ENCODE measurements at regions not wholly inside any gene's neighbourhood (a gene's known extent, or its start where the extent isn't known, plus 50 kb on each side); places are given as distances from the start of the nearest gene placed in this dataset.

GRCh38 chr18:54100920-54101470, 123.5 kb downstream of the MBD2 start:
- no peaks in the 10 kb centered on the region for H3K36me3 Mint-ChIP-seq
- H3K4me3 Mint-ChIP-seq = no peak overlapping the region
- CTCF ChIA-PET = no interaction called here
- H3K27me3 Mint-ChIP-seq = no peaks in the 10 kb centered on the region
- H3K9me3 Mint-ChIP-seq (ENCODE audit: low read depth) = no peaks in the 10 kb centered on the region
- no peak for ATAC-seq
- H3K27ac Mint-ChIP-seq = no peak overlapping the region
- peaks cover 3% of the 10 kb centered on the region for H3K4me1 Mint-ChIP-seq
- no peak for DNase-seq

GRCh38 chr18:54100466-54100865, 124.0 kb downstream of the MBD2 start:
- no peaks in the 10 kb centered on the region for H3K27me3 Mint-ChIP-seq
- peaks cover 3% of the 10 kb centered on the region for H3K4me1 Mint-ChIP-seq
- H3K9me3 Mint-ChIP-seq (ENCODE audit: low read depth) = no peaks in the 10 kb centered on the region
- no peak overlapping the region for H3K4me3 Mint-ChIP-seq
- CTCF ChIA-PET = no interaction called here
- ATAC-seq = no peak
- no peaks in the 10 kb centered on the region for H3K36me3 Mint-ChIP-seq
- no peak for DNase-seq
- H3K27ac Mint-ChIP-seq = no peak overlapping the region

GRCh38 chr18:54094474-54094873, 130.0 kb downstream of the MBD2 start:
- CTCF ChIA-PET = interaction anchor here (0.5 kb wide), 1 partner anchor 10 kb away, joined by 3 read pairs; no protein-coding TSS in a partner anchor
- H3K36me3 Mint-ChIP-seq = no peaks in the 10 kb centered on the region
- H3K27ac Mint-ChIP-seq = no peak overlapping the region
- DNase-seq = no peak
- peaks cover 2% of the 10 kb centered on the region for H3K4me1 Mint-ChIP-seq
- ATAC-seq = no peak
- H3K4me3 Mint-ChIP-seq = no peak overlapping the region
- H3K9me3 Mint-ChIP-seq (ENCODE audit: low read depth) = no peaks in the 10 kb centered on the region
- no peaks in the 10 kb centered on the region for H3K27me3 Mint-ChIP-seq

GRCh38 chr18:54090856-54091255, 133.6 kb downstream of the MBD2 start:
- Mint-ChIP-seq H3K4me3 (no peak overlapping the region), H3K4me1 (peaks cover 17% of the 10 kb centered on the region), H3K27ac (no peak overlapping the region), H3K9me3 (ENCODE audit: low read depth) (peaks cover 2% of the 10 kb centered on the region), H3K27me3 (no peaks in the 10 kb centered on the region), H3K36me3 (peaks cover 10% of the 10 kb centered on the region)
- ATAC-seq (no peak), DNase-seq (no peak)
- CTCF ChIA-PET = no interaction called here

GRCh38 chr18:54089749-54090459, 134.6 kb downstream of the MBD2 start:
- peaks cover 21% of the 10 kb centered on the region for H3K4me1 Mint-ChIP-seq
- peaks cover 6% of the 10 kb centered on the region for H3K9me3 Mint-ChIP-seq (ENCODE audit: low read depth)
- H3K4me3 Mint-ChIP-seq = no peak overlapping the region
- DNase-seq (no peak), ATAC-seq (no peak)
- H3K27me3 Mint-ChIP-seq = no peaks in the 10 kb centered on the region
- no peak overlapping the region for H3K27ac Mint-ChIP-seq
- peaks cover 13% of the 10 kb centered on the region for H3K36me3 Mint-ChIP-seq
- CTCF ChIA-PET = no interaction called here

GRCh38 chr18:54086863-54087262, 137.6 kb downstream of the MBD2 start:
- no peak for ATAC-seq
- peaks cover 32% of the 10 kb centered on the region for H3K36me3 Mint-ChIP-seq

GRCh38 chr18:54086046-54086802, 138.2 kb downstream of the MBD2 start:
- H3K4me1 Mint-ChIP-seq = peaks cover 21% of the 10 kb centered on the region
- DNase-seq (peak; percentile 65), ATAC-seq (peak; percentile 93)
- H3K27ac Mint-ChIP-seq = peak overlapping the region; percentile 82
- peaks cover 34% of the 10 kb centered on the region for H3K36me3 Mint-ChIP-seq
- CTCF ChIA-PET = interaction anchor here (0.9 kb wide), 1 partner anchor 12 kb away, joined by 6 read pairs; no protein-coding TSS in a partner anchor
- no peaks in the 10 kb centered on the region for H3K27me3 Mint-ChIP-seq
- H3K9me3 Mint-ChIP-seq (ENCODE audit: low read depth) = peaks cover 25% of the 10 kb centered on the region
- H3K4me3 Mint-ChIP-seq = no peak overlapping the region

More at GRCh38 chr18:54086863-54087262, 137.6 kb downstream of the MBD2 start:
- H3K9me3 Mint-ChIP-seq (ENCODE audit: low read depth) = peaks cover 23% of the 10 kb centered on the region
- H3K4me3 Mint-ChIP-seq = no peak overlapping the region
- no peak for DNase-seq
- CTCF ChIA-PET = interaction anchor here (0.9 kb wide), 1 partner anchor 13 kb away, joined by 6 read pairs; no protein-coding TSS in a partner anchor
- peak overlapping the region; percentile 82 for H3K27ac Mint-ChIP-seq
- no peaks in the 10 kb centered on the region for H3K27me3 Mint-ChIP-seq
- H3K4me1 Mint-ChIP-seq = peaks cover 21% of the 10 kb centered on the region

- no peak for ATAC-seq
- Mint-ChIP-seq H3K36me3 (peaks cover 24% of the 10 kb centered on the region), H3K27me3 (no peaks in the 10 kb centered on the region), H3K27ac (no peak overlapping the region), H3K9me3 (ENCODE audit: low read depth) (peaks cover 23% of the 10 kb centered on the region), H3K4me3 (no peak overlapping the region), H3K4me1 (peaks cover 5% of the 10 kb centered on the region)
- DNase-seq = no peak
- CTCF ChIA-PET = no interaction called here
Observed at GRCh38 chr18:54080858-54081257, 143.6 kb downstream of the MBD2 start.

GRCh38 chr18:54076166-54076565, 148.3 kb downstream of the MBD2 start:
- Mint-ChIP-seq H3K27me3 (no peaks in the 10 kb centered on the region), H3K36me3 (no peaks in the 10 kb centered on the region), H3K4me1 (no peaks in the 10 kb centered on the region), H3K4me3 (no peak overlapping the region), H3K9me3 (ENCODE audit: low read depth) (no peaks in the 10 kb centered on the region), H3K27ac (no peak overlapping the region)
- CTCF ChIA-PET = no interaction called here
- DNase-seq (no peak), ATAC-seq (no peak)

- ATAC-seq (no peak), DNase-seq (no peak)
- CTCF ChIA-PET = no interaction called here
- Mint-ChIP-seq H3K9me3 (ENCODE audit: low read depth) (no peaks in the 10 kb centered on the region), H3K4me1 (no peaks in the 10 kb centered on the region), H3K27ac (no peak overlapping the region), H3K27me3 (no peaks in the 10 kb centered on the region), H3K4me3 (no peak overlapping the region), H3K36me3 (no peaks in the 10 kb centered on the region)
Observed at GRCh38 chr18:54075689-54076088, 148.8 kb downstream of the MBD2 start.

- peaks cover 3% of the 10 kb centered on the region for H3K27me3 Mint-ChIP-seq
- ATAC-seq (no peak), DNase-seq (no peak)
- H3K27ac Mint-ChIP-seq = no peak overlapping the region
- H3K4me1 Mint-ChIP-seq = no peaks in the 10 kb centered on the region
- CTCF ChIA-PET = no interaction called here
- H3K9me3 Mint-ChIP-seq (ENCODE audit: low read depth) = no peaks in the 10 kb centered on the region
- no peak overlapping the region for H3K4me3 Mint-ChIP-seq
- no peaks in the 10 kb centered on the region for H3K36me3 Mint-ChIP-seq
Observed at GRCh38 chr18:54069729-54070128, 154.7 kb downstream of the MBD2 start.

GRCh38 chr18:54060343-54061005, 164.0 kb downstream of the MBD2 start:
- DNase-seq = no peak
- no peaks in the 10 kb centered on the region for H3K36me3 Mint-ChIP-seq
- no peak for ATAC-seq
- H3K4me3 Mint-ChIP-seq = no peak overlapping the region
- peaks cover 3% of the 10 kb centered on the region for H3K4me1 Mint-ChIP-seq
- H3K27me3 Mint-ChIP-seq = peaks cover 6% of the 10 kb centered on the region
- CTCF ChIA-PET = interaction anchor here (1.3 kb wide), 1 partner anchor 59 kb away, joined by 5 read pairs; no protein-coding TSS in a partner anchor
- no peak overlapping the region for H3K27ac Mint-ChIP-seq
- H3K9me3 Mint-ChIP-seq (ENCODE audit: low read depth) = no peaks in the 10 kb centered on the region

GRCh38 chr18:54052732-54053429, 171.6 kb downstream of the MBD2 start:
- Mint-ChIP-seq H3K27me3 (no peaks in the 10 kb centered on the region), H3K4me3 (no peak overlapping the region), H3K9me3 (ENCODE audit: low read depth) (no peaks in the 10 kb centered on the region), H3K36me3 (no peaks in the 10 kb centered on the region), H3K4me1 (peaks cover 3% of the 10 kb centered on the region), H3K27ac (no peak overlapping the region)
- CTCF ChIA-PET = no interaction called here
- ATAC-seq = no peak
- DNase-seq = no peak
